GM23338 (cell line): ENCODE measurements at regions not wholly inside any gene's neighbourhood (a gene's known extent, or its start where the extent isn't known, plus 50 kb on each side); places are given as distances from the start of the nearest gene placed in this dataset.
A peak's percentile ranks its signal among the peaks of the same experiment; 100 is the strongest.

ENCODE experiments used
- ATAC-seq: fragments of 200-7000 bp; cut with Tn5 transposase; 3 replicates; pipeline ENCODE4 v1.9.1; 2020
- DNase-seq: peaks from one replicate; pipeline ENCODE4 v3.0.0-alpha.2; 2015; ENCODE audit warnings: low spot score
- H2AFZ ChIP-seq: fragments of 200-600 bp; sonication (generic); 2 replicates; pipeline ENCODE4 v1.8.0; 2016; ENCODE audit warnings: antibody characterized with exemption, mild to moderate bottlenecking, moderate library complexity
- H3F3A ChIP-seq: fragments of 200-600 bp; sonication (generic); replicated peaks from 2 replicates; pipeline ENCODE4 v1.8.0; 2017; ENCODE audit warnings: antibody characterized with exemption, mixed run types, low read depth
- H3K27ac ChIP-seq: fragments of 200-600 bp; sonication (generic); 2 replicates; pipeline ENCODE4 v1.6.1; 2016; ENCODE audit warnings: low read depth
- H3K27me3 ChIP-seq: fragments of 200-600 bp; sonication (generic); 2 replicates; pipeline ENCODE4 v1.8.0; 2016; ENCODE audit warnings: mild to moderate bottlenecking, mixed run types, moderate library complexity; ENCODE audit not compliant: insufficient read depth
- H3K36me3 ChIP-seq: fragments of 200-600 bp; sonication (generic); 2 replicates; pipeline ENCODE4 v1.8.0; 2016; ENCODE audit warnings: mild to moderate bottlenecking; ENCODE audit not compliant: insufficient read depth
- H3K4me1 ChIP-seq: fragments of 200-600 bp; sonication (generic); 2 replicates; pipeline ENCODE4 v1.8.0; 2016; ENCODE audit warnings: mild to moderate bottlenecking, moderate library complexity; ENCODE audit not compliant: insufficient read depth
- H3K4me2 ChIP-seq: fragments of 200-600 bp; sonication (generic); 2 replicates; pipeline ENCODE4 v1.7.1; 2017; ENCODE audit warnings: mixed run types
- H3K4me3 ChIP-seq: fragments of 200-600 bp; sonication (generic); 2 replicates; pipeline ENCODE4 v1.6.1; 2016; ENCODE audit warnings: mixed run types
- H3K79me2 ChIP-seq: fragments of 200-600 bp; sonication (generic); replicated peaks from 2 replicates; pipeline ENCODE4 v1.8.0; 2017; ENCODE audit warnings: mild to moderate bottlenecking; ENCODE audit not compliant: insufficient read depth
- H3K9me2 ChIP-seq: fragments of 200-600 bp; sonication (generic); 2 replicates; pipeline ENCODE4 v1.8.0; 2017; ENCODE audit not compliant: insufficient read depth
- H4K20me1 ChIP-seq: fragments of 200-600 bp; sonication (generic); replicated peaks from 2 replicates; pipeline ENCODE4 v1.8.0; 2017; ENCODE audit warnings: mild to moderate bottlenecking; ENCODE audit not compliant: insufficient read depth
- H3K27ac Mint-ChIP-seq: 2 replicates; pipeline ENCODE4 v1.8.0; 2020; ENCODE audit warnings: inconsistent platforms, mild to moderate bottlenecking, moderate library complexity, mixed read lengths
- H3K27me3 Mint-ChIP-seq: 3 replicates; pipeline ENCODE4 v1.8.0; 2022; ENCODE audit warnings: low read depth, mild to moderate bottlenecking, moderate library complexity, mixed read lengths, inconsistent platforms; ENCODE audit not compliant: insufficient read depth, poor library complexity
- H3K36me3 Mint-ChIP-seq: 3 replicates; pipeline ENCODE4 v1.8.0; 2021; ENCODE audit warnings: low read depth, mild to moderate bottlenecking, inconsistent platforms, moderate library complexity, mixed read lengths
- H3K4me1 Mint-ChIP-seq: 3 replicates; pipeline ENCODE4 v1.8.0; 2020; ENCODE audit warnings: mild to moderate bottlenecking, inconsistent platforms, mixed read lengths
- H3K4me3 Mint-ChIP-seq: 3 replicates; pipeline ENCODE4 v1.8.0; 2021; ENCODE audit warnings: moderate library complexity, mild to moderate bottlenecking, inconsistent platforms, mixed read lengths
- H3K9me3 Mint-ChIP-seq: 3 replicates; pipeline ENCODE4 v1.8.0; 2020; ENCODE audit warnings: moderate library complexity, mild to moderate bottlenecking, inconsistent platforms, mixed read lengths
- JUNB ChIP-seq: IDR thresholded peaks from one replicate; pipeline ENCODE4 v1.6.1; 2016; ENCODE audit warnings: antibody characterized with exemption; ENCODE audit not compliant: unreplicated experiment
- REST ChIP-seq: IDR thresholded peaks from one replicate; pipeline ENCODE4 v1.6.1; 2018; ENCODE audit warnings: antibody characterized with exemption; ENCODE audit not compliant: unreplicated experiment
- ZNF114 ChIP-seq: fragments of 250-450 bp; sonication (Bioruptor Pico); IDR thresholded peaks from 2 replicates; pipeline ENCODE4 v1.5.0; 2020; ENCODE audit warnings: mild to moderate bottlenecking, moderate library complexity
- TF ChIP-seq, protein P1 (sequence below), 2 experiments: fragments of 200-600 bp in 1 of 2; sonication (generic) in 1 of 2; conservative IDR thresholded peaks; 2 replicates each; pipeline versions ENCODE4 v1.5.1 to v1.6.1; 2016 to 2017; ENCODE audit warnings: antibody characterized with exemption in 2 of 2, low read depth in 2 of 2, mild to moderate bottlenecking in 2 of 2, moderate library complexity in 1 of 2

DNA sequence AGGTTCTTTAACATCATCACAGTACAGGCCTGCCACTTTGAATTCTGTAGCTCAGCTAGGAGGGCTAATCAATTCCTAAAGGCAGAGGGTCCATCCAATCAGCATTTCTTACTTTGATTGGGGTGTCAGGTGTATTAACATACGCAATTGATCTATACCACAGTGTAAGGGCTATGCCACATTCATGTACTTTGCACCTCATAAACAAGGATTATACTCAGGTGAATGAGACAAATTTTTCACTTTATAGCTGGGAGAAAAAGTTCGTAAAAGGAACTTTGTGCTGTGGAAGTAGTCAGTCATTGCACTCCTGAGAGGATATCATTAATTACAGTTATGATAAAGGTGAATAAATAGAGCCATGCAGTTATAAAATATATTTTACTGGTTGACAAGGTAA is 119.9 kb upstream of the AHR start:
- Histone ChIP-seq H3K4me3 (no peak overlapping the region), H3K27ac (no peak overlapping the region), H3K36me3 (no peaks in the 10 kb centered on the region), H3K9me2 (no peaks in the 10 kb centered on the region), H3K4me1 (no peaks in the 10 kb centered on the region), H3F3A (no peaks in the 10 kb centered on the region), H4K20me1 (no peaks in the 10 kb centered on the region), H3K79me2 (no peaks in the 10 kb centered on the region), H2AFZ (no peak overlapping the region), H3K27me3 (no peaks in the 10 kb centered on the region), H3K4me2 (no peak overlapping the region)
- no peak for DNase-seq
- Mint-ChIP-seq H3K27me3 (peaks cover 1% of the 10 kb centered on the region), H3K4me1 (peaks cover 9% of the 10 kb centered on the region), H3K4me3 (no peak overlapping the region), H3K9me3 (no peaks in the 10 kb centered on the region), H3K36me3 (no peaks in the 10 kb centered on the region), H3K27ac (no peak overlapping the region)
- no peak for TF ChIP-seq ZNF114 (CRISPR knock-in tag)
- no peak for TF ChIP-seq JUNB
- no peak for TF ChIP-seq REST
- ATAC-seq, result no peak

DNA sequence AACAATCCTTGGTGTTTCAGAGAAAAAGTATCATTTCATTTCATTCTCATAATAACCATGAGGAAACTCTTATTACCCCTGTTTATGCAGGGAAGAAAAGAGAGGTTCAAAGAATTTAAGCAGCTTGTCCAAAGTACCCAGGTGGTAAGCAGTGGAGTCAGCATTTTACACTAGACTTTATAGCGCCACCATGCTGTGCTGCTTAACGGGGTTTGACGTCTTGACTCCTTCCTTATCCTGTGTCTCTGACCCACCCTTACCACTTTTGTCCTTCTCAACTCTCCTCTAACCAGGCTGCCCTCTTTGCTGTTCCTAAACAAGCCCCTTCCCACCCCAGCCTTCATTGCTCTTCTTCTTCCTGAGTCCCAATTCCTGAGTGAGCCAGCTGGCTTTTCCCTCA is 117.0 kb upstream of the AHR start:
- Histone ChIP-seq H3K4me2 (no peak overlapping the region), H3K9me2 (no peaks in the 10 kb centered on the region), H3F3A (no peaks in the 10 kb centered on the region), H2AFZ (no peak overlapping the region), H3K36me3 (no peaks in the 10 kb centered on the region), H3K79me2 (no peaks in the 10 kb centered on the region), H4K20me1 (no peaks in the 10 kb centered on the region), H3K27me3 (no peaks in the 10 kb centered on the region), H3K4me1 (peaks cover 8% of the 10 kb centered on the region; the same call in 1 of the 2 replicates), H3K4me3 (no peak overlapping the region), H3K27ac (no peak overlapping the region)
- H3K4me3 Mint-ChIP-seq, result no peak overlapping the region
- TF ChIP-seq REST, result no peak
- TF ChIP-seq, protein P1, sequence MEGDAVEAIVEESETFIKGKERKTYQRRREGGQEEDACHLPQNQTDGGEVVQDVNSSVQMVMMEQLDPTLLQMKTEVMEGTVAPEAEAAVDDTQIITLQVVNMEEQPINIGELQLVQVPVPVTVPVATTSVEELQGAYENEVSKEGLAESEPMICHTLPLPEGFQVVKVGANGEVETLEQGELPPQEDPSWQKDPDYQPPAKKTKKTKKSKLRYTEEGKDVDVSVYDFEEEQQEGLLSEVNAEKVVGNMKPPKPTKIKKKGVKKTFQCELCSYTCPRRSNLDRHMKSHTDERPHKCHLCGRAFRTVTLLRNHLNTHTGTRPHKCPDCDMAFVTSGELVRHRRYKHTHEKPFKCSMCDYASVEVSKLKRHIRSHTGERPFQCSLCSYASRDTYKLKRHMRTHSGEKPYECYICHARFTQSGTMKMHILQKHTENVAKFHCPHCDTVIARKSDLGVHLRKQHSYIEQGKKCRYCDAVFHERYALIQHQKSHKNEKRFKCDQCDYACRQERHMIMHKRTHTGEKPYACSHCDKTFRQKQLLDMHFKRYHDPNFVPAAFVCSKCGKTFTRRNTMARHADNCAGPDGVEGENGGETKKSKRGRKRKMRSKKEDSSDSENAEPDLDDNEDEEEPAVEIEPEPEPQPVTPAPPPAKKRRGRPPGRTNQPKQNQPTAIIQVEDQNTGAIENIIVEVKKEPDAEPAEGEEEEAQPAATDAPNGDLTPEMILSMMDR (conservative IDR thresholded peaks at IDR 0.05; ENCODE audit: low read depth in 2 of 2), result peak; percentile 29 to 63; a peak in 3 of 4 replicates
- ATAC-seq, result peak; percentile 56
- H3K27ac Mint-ChIP-seq, result no peak overlapping the region
- no peaks in the 10 kb centered on the region for H3K9me3 Mint-ChIP-seq
- DNase-seq, result peak; percentile 43
- H3K36me3 Mint-ChIP-seq, result no peaks in the 10 kb centered on the region
- H3K4me1 Mint-ChIP-seq, result peaks cover 9% of the 10 kb centered on the region
- peaks cover 2% of the 10 kb centered on the region for H3K27me3 Mint-ChIP-seq
